Stimulated activated CD8-positive, alpha-beta memory T cell treated with anti-CD3 and anti-CD28 coated beads, Interleukin-4, amount 100 ng/mL, for 24 hours (primary cell): ENCODE measurements at regions not wholly inside any gene's neighbourhood (a gene's known extent, or its start where the extent isn't known, plus 50 kb on each side); places are given as distances from the start of the nearest gene placed in this dataset.
"Not testable (repeated sequence)": the region's sequence is repeated elsewhere in the genome, so short reads cannot be mapped to it uniquely, and the experiment has no call there.

ENCODE experiments used
- DNase-seq: peaks from one replicate; pipeline ENCODE4 v3.0.0-alpha.2; 2020; ENCODE audit warnings: low read depth

GRCh38 chr5:4571248-4571948 is 568.7 kb upstream of the ADAMTS16 start:
- no peak for DNase-seq

GRCh38 chr5:4572311-4573100 is 567.6 kb upstream of the ADAMTS16 start:
- no peak for DNase-seq

DNA sequence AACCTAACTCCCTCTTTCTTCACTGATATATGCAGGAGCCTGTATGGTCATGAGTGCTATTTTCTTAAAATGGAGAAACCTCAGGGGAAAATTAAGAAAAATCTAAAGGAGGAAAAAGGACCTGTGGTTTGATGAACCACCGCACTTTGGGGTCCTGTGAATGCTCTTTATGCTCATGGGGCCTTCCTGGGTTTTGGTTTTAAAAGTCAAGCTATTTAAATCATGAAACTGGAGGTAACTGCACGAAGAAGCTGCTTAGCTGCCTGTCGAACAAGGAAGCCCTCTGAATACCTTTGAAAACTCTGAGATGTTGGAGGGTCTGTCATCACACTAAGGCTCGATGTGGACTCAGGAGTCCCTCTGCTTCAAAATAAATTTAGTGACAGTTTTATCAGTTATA is 564.5 kb upstream of the ADAMTS16 start:
- DNase-seq = no peak

- no peak for DNase-seq
Observed at GRCh38 chr5:4576161-4576748, 563.9 kb upstream of the ADAMTS16 start.

DNA sequence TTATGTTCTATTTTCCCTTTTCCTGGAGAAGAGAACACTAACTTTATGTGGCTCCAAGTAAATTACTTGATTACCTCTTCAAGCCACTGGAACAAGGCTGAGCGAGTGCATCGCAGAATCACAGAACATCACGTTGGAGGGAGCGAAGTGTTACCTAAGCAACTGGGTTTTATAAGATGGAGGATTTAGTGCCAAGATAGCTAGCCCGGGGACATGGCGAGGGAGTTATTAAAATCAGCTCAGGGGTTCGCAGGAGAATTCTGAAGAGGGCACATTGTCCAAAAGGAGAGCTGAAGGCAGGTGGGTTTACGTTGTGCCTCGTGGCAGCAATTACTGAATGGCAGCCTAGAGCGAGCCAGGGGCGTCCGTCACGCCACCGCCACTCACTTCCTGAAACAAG is 563.2 kb upstream of the ADAMTS16 start:
- DNase-seq = no peak

DNA sequence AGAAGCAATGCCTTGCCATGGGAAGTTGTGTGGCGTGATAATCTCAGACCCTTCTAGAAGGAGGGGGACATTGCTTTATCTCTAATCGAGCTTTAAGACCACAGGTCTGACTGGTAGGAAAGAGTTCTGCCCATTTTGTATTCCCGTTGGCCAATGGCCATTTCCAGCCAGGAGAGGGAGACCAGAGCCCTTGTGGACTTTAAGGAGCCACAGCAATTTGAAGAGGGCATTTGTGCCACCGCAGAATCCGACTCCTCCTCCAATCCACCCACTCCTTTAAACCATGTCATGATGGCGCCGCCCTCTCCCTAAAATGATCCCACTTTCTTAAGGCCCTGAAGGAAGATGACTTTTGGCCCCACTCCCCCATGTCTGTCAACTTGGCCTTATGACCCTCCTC is 560.5 kb upstream of the ADAMTS16 start:
- no peak for DNase-seq

DNA sequence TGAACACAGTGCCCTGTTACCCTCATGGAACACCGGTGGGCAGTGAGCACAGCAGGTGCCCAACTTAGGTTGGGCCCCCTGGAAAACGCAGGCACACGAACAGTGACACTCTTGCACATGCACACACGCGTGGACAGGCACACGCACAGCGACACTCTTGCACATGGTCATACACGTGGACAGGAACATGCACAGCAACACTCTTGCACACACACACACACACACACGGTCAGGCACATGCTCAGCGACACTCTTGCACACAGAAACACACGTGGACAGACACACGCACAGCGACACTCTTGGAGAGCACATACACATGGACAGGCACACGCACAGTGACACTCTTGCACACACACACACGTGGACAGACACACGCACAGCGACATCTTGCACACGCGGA is 559.4 kb upstream of the ADAMTS16 start:
- DNase-seq = no peak

DNA sequence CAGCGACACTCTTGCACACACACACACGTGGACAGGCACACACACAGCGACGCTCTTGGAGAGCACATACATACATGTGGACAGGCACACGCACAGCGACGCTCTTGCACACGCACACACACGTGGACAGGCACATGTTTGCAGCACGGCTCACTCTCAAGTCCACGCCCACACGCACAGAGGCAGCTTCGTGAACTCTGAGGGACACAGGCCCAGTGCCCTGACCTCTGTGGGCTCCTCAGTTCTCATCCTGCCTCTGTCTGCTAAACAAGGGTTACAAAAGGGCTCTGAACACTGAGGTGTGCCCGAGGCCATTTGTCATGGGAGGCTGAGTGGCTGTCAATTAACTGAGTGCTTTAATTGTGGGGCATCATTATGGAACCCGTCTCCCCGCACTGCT is 558.8 kb upstream of the ADAMTS16 start:
- no peak for DNase-seq

DNA sequence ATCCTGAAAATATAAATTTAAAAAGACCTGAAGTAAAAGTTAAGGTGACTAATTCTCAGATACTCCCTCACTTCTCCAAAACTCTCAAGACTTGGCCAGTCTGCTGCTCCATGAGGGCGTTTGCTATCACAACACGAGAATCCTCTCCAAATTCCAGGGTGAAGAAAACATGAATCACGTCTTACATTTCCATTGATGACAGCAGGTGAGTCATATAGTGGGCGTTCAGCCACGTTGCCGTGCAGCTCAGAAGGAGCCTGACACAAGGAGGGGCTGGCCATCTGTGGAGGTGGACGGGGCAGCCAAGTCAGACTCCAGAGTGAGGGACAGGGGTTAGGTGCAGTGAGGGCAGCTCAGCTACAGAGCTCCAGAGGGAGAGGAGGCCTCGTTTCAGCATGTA is 555.1 kb upstream of the ADAMTS16 start:
- DNase-seq = no peak

- DNase-seq = no peak
Observed at GRCh38 chr5:4613440-4613839, 526.7 kb upstream of the ADAMTS16 start.

- no peak for DNase-seq
Observed at GRCh38 chr5:4614088-4614487, 526.0 kb upstream of the ADAMTS16 start.

- not testable (repeated sequence) for DNase-seq
Observed at GRCh38 chr5:4615369-4615768, 524.8 kb upstream of the ADAMTS16 start.

DNA sequence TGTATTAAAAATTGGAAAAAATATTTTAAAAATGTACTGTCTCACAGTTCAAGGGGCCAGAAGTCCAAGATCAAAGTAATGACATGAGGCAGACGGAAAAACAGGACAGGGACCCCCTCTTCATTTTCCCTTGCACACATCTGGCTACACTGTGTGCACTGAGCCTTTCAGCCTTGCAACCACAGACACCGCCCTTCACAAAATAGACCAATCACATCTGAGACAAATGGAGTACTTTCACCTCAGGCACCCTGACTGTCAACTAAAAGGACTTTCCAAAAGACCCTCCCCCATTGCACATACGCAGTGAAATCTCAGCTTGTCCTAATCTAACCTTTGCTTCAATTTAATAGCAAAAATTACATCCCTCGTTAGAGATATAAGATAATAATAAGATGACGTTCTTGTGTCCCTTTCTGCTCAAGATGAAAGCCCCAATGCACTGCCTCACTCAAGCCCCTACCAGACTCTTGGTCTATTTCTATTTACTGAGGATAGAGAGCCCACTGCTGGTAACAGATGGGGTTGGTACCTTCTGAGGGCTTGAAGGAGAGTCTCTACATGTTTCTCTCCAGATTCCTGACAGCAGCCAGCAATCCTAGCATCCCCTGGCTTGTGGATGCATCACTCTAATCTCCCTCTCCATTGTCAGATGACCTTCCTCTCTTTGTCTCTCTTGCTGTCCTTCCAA is 514.8 kb upstream of the ADAMTS16 start:
- no peak for DNase-seq

DNA sequence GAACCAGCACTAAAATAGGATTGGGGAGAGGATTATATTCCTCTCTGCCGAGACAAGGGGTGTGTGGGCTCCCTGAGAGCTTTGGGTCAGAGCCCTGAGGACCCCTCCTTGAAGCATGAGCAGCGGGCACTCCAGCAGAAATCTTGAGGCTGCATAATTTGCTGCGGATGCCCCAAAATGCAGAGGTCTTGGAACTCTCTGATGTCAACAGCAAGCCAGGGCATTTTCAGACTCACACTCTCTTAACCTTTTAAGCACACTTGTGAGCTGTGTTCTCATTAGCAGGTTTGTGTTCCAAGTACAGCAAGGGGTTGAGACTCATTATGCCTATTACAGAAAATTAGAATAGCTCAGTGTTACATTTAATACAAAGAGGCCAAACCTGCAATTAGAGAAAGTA is 513.0 kb upstream of the ADAMTS16 start:
- DNase-seq = no peak

DNA sequence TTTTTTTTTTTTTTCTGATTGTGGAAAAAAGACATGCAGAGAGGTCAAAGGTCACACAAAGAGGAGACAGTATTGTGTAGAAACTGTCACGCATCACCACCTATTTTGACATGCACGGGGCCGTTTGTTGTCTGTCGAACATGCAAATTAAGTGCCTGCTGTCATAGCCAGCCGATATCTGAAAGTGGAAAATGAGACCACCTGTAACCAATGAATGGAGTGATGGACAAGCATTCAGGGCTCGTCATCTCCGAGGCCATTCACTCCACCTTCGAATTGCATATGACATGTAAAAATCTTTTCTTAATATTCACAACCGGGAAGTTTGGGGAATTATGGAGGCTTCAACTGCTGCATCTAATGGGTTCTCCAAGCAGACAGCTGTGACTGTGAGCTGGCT is 512.2 kb upstream of the ADAMTS16 start:
- no peak for DNase-seq

GRCh38 chr5:4628645-4629385 is 511.3 kb upstream of the ADAMTS16 start:
- DNase-seq = no peak

GRCh38 chr5:4630031-4630430 is 510.1 kb upstream of the ADAMTS16 start:
- no peak for DNase-seq

GRCh38 chr5:4634342-4634741 is 505.8 kb upstream of the ADAMTS16 start:
- DNase-seq = no peak

DNA sequence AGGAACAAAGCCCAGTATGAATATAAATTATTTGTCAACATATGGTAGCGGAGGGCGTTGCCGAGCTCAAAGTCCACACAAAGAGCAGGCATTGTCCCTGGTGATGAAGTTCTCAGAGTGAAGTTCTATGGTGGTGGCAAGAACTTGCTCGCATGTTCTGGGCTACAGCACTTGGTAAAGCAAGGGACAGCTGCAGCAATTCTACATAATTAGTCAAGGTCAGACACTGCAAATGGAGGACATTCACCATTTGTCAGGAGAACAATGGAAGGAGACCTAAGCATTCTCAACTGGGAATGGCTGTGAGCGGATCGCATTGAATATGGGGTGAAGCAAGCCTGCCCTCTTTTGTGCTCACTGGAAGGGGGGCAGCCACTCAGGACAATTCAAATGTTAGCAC is 503.8 kb upstream of the ADAMTS16 start:
- DNase-seq = no peak

GRCh38 chr5:4639946-4640345 is 500.2 kb upstream of the ADAMTS16 start:
- DNase-seq = no peak

DNA sequence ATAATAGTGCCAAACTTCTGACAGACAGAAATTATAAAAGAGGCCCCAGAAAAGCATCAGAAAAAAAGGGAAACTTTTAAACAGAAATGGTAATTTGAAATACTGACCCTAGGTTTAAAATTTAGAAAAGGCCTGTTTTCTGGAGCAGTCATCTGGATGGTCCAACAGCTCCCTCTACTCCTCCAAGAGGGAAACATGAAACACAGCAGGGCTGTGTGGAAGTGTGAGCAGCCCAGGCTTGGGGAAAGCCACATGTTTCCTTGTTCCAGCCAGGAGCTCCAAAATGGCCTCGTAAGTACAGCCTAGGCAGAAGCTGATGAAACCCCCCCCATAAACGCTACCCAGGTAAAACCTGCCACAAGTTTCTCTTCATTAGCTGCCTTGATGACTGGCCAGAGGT is 499.3 kb upstream of the ADAMTS16 start:
- no peak for DNase-seq

DNA sequence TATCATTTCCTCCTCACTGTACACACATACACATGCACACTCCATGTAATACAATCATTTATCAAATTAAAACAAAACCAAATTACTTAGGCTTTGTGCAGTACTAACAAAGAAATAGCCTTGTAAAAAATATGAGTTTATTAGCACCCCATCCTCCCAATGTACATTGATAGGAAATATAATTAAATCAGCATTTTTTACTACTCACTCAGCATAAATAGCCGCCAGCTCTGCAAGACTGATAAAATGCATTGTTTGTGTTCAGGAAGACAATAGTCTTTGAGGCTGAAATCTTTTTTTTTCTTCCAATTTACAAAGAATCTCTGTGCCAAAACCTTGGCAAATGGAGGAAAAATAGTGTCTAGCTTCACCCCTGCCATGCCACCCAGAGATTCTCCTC is 497.6 kb upstream of the ADAMTS16 start:
- no peak for DNase-seq
